Mesenchymal stem cell (in vitro differentiated cells and primary cell): ENCODE measurements at regions not wholly inside any gene's neighbourhood (a gene's known extent, or its start where the extent isn't known, plus 50 kb on each side); places are given as distances from the start of the nearest gene placed in this dataset.

Experiments used
- DNase-seq: peaks from one replicate; pipeline ENCODE4 v3.0.0-alpha.2; 2013
- H2AFZ ChIP-seq: one replicate; pipeline ENCODE4 v1.6.1; 2013; ENCODE audit warnings: low read depth, mild to moderate bottlenecking, control low read depth, inconsistent platforms, low read length, moderate library complexity
- H2AK5ac ChIP-seq: 2 replicates; pipeline ENCODE4 v1.6.1; 2013; ENCODE audit warnings: low read length, moderate library complexity, mild to moderate bottlenecking, inconsistent platforms; ENCODE audit not compliant: severe bottlenecking
- H2BK120ac ChIP-seq: one replicate; pipeline ENCODE4 v1.6.1; 2013; ENCODE audit warnings: low read depth, mild to moderate bottlenecking, inconsistent platforms, low read length, moderate library complexity
- H2BK12ac ChIP-seq, 2 experiments: one replicate each; pipeline ENCODE4 v1.6.1; 2013; ENCODE audit warnings: inconsistent platforms in 2 of 2, low read length in 2 of 2, mild to moderate bottlenecking in 2 of 2, moderate library complexity in 2 of 2, control low read depth in 1 of 2
- H2BK15ac ChIP-seq: one replicate; pipeline ENCODE4 v1.6.1; 2013; ENCODE audit warnings: mild to moderate bottlenecking, low read depth, inconsistent platforms; ENCODE audit not compliant: poor library complexity, severe bottlenecking
- H2BK5ac ChIP-seq: 2 replicates; pipeline ENCODE4 v1.6.1; 2013; ENCODE audit warnings: low read depth, mild to moderate bottlenecking, low read length, control low read depth, inconsistent platforms; ENCODE audit not compliant: poor library complexity, severe bottlenecking
- H3K14ac ChIP-seq, 2 experiments: one replicate each; pipeline ENCODE4 v1.6.1; 2013; ENCODE audit warnings: inconsistent platforms in 2 of 2, low read length in 2 of 2, control low read depth in 1 of 2, mild to moderate bottlenecking in 1 of 2, moderate library complexity in 1 of 2
- H3K18ac ChIP-seq, 2 experiments: one replicate each; pipeline ENCODE4 v1.6.1; 2013; ENCODE audit warnings: inconsistent platforms in 2 of 2, low read length in 2 of 2, control low read depth in 1 of 2, low read depth in 1 of 2, mild to moderate bottlenecking in 1 of 2
- H3K23ac ChIP-seq, 2 experiments: one replicate each; pipeline ENCODE4 v1.6.1; 2013; ENCODE audit warnings: inconsistent platforms in 2 of 2, low read length in 2 of 2, mild to moderate bottlenecking in 2 of 2, moderate library complexity in 2 of 2, control low read depth in 1 of 2
- H3K27ac ChIP-seq: 2 replicates; pipeline ENCODE4 v1.5.1; 2013; ENCODE audit warnings: mild to moderate bottlenecking, moderate library complexity, low read length, control low read depth, inconsistent platforms; ENCODE audit not compliant: poor library complexity, severe bottlenecking
- H3K27me3 ChIP-seq, 2 experiments: 2 replicates each; pipeline versions ENCODE4 v1.6.1 to v1.7.0; 2013; ENCODE audit warnings: low read length in 2 of 2, mild to moderate bottlenecking in 2 of 2, moderate library complexity in 2 of 2, control low read depth in 1 of 2, inconsistent platforms in 1 of 2; ENCODE audit not compliant: control insufficient read depth in 1 of 2, insufficient read depth in 1 of 2
- H3K36me3 ChIP-seq, 2 experiments: 2 replicates each; pipeline versions ENCODE4 v1.6.1 to v1.7.0; 2013; ENCODE audit warnings: low read length in 2 of 2, control low read depth in 1 of 2, inconsistent platforms in 1 of 2, low read depth in 1 of 2, mild to moderate bottlenecking in 1 of 2; ENCODE audit not compliant: insufficient read depth in 2 of 2, control insufficient read depth in 1 of 2
- H3K4ac ChIP-seq, 2 experiments: one replicate each; pipeline ENCODE4 v1.6.1; 2013; ENCODE audit warnings: inconsistent platforms in 2 of 2, low read length in 2 of 2, mild to moderate bottlenecking in 2 of 2, moderate library complexity in 2 of 2, control low read depth in 1 of 2, low read depth in 1 of 2
- H3K4me1 ChIP-seq: 2 replicates; pipeline ENCODE4 v1.6.1; 2013; ENCODE audit warnings: low read depth, low read length, control low read depth; ENCODE audit not compliant: control insufficient read depth, insufficient read depth
- H3K4me2 ChIP-seq: 2 replicates; pipeline ENCODE4 v1.6.1; 2013; ENCODE audit warnings: low read length, mild to moderate bottlenecking, inconsistent platforms; ENCODE audit not compliant: poor library complexity, severe bottlenecking
- H3K4me3 ChIP-seq, 2 experiments: 2 replicates each; pipeline versions ENCODE4 v1.5.1 to v1.7.0; 2013; ENCODE audit warnings: low read length in 2 of 2, mild to moderate bottlenecking in 2 of 2, control low read depth in 1 of 2, low read depth in 1 of 2; ENCODE audit not compliant: insufficient read depth in 1 of 2
- H3K79me1 ChIP-seq: replicated peaks from 2 replicates; pipeline ENCODE4 v1.6.1; 2013; ENCODE audit warnings: mild to moderate bottlenecking, control low read depth, low read length, inconsistent platforms; ENCODE audit not compliant: poor library complexity, severe bottlenecking
- H3K9ac ChIP-seq: 2 replicates; pipeline ENCODE4 v1.7.0; 2013; ENCODE audit warnings: mild to moderate bottlenecking, low read length, moderate library complexity
- H3K9me3 ChIP-seq: 2 replicates; pipeline ENCODE4 v1.7.0; 2013; ENCODE audit warnings: mild to moderate bottlenecking, low read length; ENCODE audit not compliant: control insufficient read depth
- H4K8ac ChIP-seq: one replicate; pipeline ENCODE4 v1.6.1; 2013; ENCODE audit warnings: inconsistent platforms, mild to moderate bottlenecking, low read length, moderate library complexity
- H4K91ac ChIP-seq: one replicate; pipeline ENCODE4 v1.6.1; 2013; ENCODE audit warnings: mild to moderate bottlenecking, low read length, inconsistent platforms
- WGBS: methylation state at CpG from one replicate; pipeline ENCODE4 v1.1.7; 2013; ENCODE audit warnings: mixed read lengths; 5-methylcytosine and 5-hydroxymethylcytosine counted together

GRCh38 chr9:86663905-86664304, 283.4 kb downstream of the GAS1 start:
- H2BK12ac ChIP-seq: no peak overlapping the region
- DNase-seq: no peak
- H2BK120ac ChIP-seq: no peak overlapping the region
- H4K91ac ChIP-seq: no peak overlapping the region
- no peak overlapping the region for H3K23ac ChIP-seq
- H4K8ac ChIP-seq: no peak overlapping the region
- no peaks in the 10 kb centered on the region for H3K9me3 ChIP-seq
- no peak overlapping the region for H3K4me3 ChIP-seq
- H3K4ac ChIP-seq: no peak overlapping the region
- no peak overlapping the region for H3K9ac ChIP-seq
- H2BK15ac ChIP-seq: no peak overlapping the region
- no peak overlapping the region for H3K4me2 ChIP-seq
- no CpG with 5 or more reads among the region's 2 CpGs for WGBS
- no peak overlapping the region for H3K14ac ChIP-seq
- no peaks in the 10 kb centered on the region for H3K36me3 ChIP-seq
- H3K27ac ChIP-seq: no peak overlapping the region
- peaks cover 14% of the 10 kb centered on the region for H3K4me1 ChIP-seq
- no peak overlapping the region for H2BK5ac ChIP-seq
- H2AFZ ChIP-seq: no peak overlapping the region
- H2AK5ac ChIP-seq: no peak overlapping the region
- no peaks in the 10 kb centered on the region for H3K27me3 ChIP-seq
- no peak overlapping the region for H3K18ac ChIP-seq
- no peaks in the 10 kb centered on the region for H3K79me1 ChIP-seq

- H2BK12ac ChIP-seq: no peak overlapping the region
- 89% methylated on average over 2 of the region's 2 CpGs for WGBS
Measured at GRCh38 chr9:86662890-86663468, 284.3 kb downstream of the GAS1 start.

GRCh38 chr9:86660146-86660943, 287.0 kb downstream of the GAS1 start:
- no peaks in the 10 kb centered on the region for H3K27me3 ChIP-seq
- no peak overlapping the region for H2BK12ac ChIP-seq
- H3K36me3 ChIP-seq: no peaks in the 10 kb centered on the region
- H2BK15ac ChIP-seq: no peak overlapping the region
- no peaks in the 10 kb centered on the region for H3K9me3 ChIP-seq
- H3K27ac ChIP-seq: no peak overlapping the region
- peaks cover 4% of the 10 kb centered on the region for H3K4me1 ChIP-seq
- H3K18ac ChIP-seq: no peak overlapping the region
- no peak overlapping the region for H2AFZ ChIP-seq
- peak overlapping the region in 1 of 2 experiments; percentile 16 for H3K4me3 ChIP-seq
- H3K23ac ChIP-seq: no peak overlapping the region
- no peak overlapping the region for H3K14ac ChIP-seq
- no peak overlapping the region for H2BK5ac ChIP-seq
- H4K8ac ChIP-seq: no peak overlapping the region
- no peak overlapping the region for H2AK5ac ChIP-seq
- H2BK120ac ChIP-seq: no peak overlapping the region
- H3K4ac ChIP-seq: no peak overlapping the region
- 85% methylated on average over 6 of the region's 7 CpGs for WGBS
- no peak for DNase-seq
- no peaks in the 10 kb centered on the region for H3K79me1 ChIP-seq
- no peak overlapping the region for H3K4me2 ChIP-seq
- peak overlapping the region; percentile 50 for H3K9ac ChIP-seq
- no peak overlapping the region for H4K91ac ChIP-seq

More at GRCh38 chr9:86662890-86663468, 284.3 kb downstream of the GAS1 start:
- Histone ChIP-seq H4K8ac (no peak overlapping the region), H2AK5ac (no peak overlapping the region), H3K4me3 (no peak overlapping the region), H3K9me3 (no peaks in the 10 kb centered on the region), H3K23ac (no peak overlapping the region), H3K27me3 (no peaks in the 10 kb centered on the region), H2BK5ac (no peak overlapping the region), H2BK120ac (no peak overlapping the region), H3K4me2 (no peak overlapping the region), H4K91ac (no peak overlapping the region), H3K9ac (no peak overlapping the region), H3K14ac (no peak overlapping the region), H3K18ac (no peak overlapping the region), H3K4ac (no peak overlapping the region), H3K79me1 (no peaks in the 10 kb centered on the region), H3K36me3 (no peaks in the 10 kb centered on the region), H3K27ac (no peak overlapping the region), H3K4me1 (peaks cover 13% of the 10 kb centered on the region), H2AFZ (no peak overlapping the region), H2BK15ac (no peak overlapping the region)
- no peak for DNase-seq

GRCh38 chr9:86659413-86660046, 287.8 kb downstream of the GAS1 start:
- H3K4ac ChIP-seq: no peak overlapping the region
- H4K91ac ChIP-seq: no peak overlapping the region
- no peak overlapping the region for H2AFZ ChIP-seq
- H3K4me1 ChIP-seq: peaks cover 2% of the 10 kb centered on the region
- H3K27ac ChIP-seq: no peak overlapping the region
- no peaks in the 10 kb centered on the region for H3K9me3 ChIP-seq
- no peak overlapping the region for H3K4me3 ChIP-seq
- no peak overlapping the region for H3K23ac ChIP-seq
- H3K18ac ChIP-seq: no peak overlapping the region
- H3K4me2 ChIP-seq: no peak overlapping the region
- no peaks in the 10 kb centered on the region for H3K79me1 ChIP-seq
- no peak overlapping the region for H2AK5ac ChIP-seq
- WGBS: 87% methylated on average over 2 of the region's 3 CpGs
- H2BK120ac ChIP-seq: no peak overlapping the region
- no peaks in the 10 kb centered on the region for H3K36me3 ChIP-seq
- H2BK12ac ChIP-seq: no peak overlapping the region
- peak overlapping the region; percentile 9 for H3K9ac ChIP-seq
- H4K8ac ChIP-seq: no peak overlapping the region
- DNase-seq: no peak
- H2BK5ac ChIP-seq: no peak overlapping the region
- no peaks in the 10 kb centered on the region for H3K27me3 ChIP-seq
- no peak overlapping the region for H2BK15ac ChIP-seq
- H3K14ac ChIP-seq: no peak overlapping the region
